AML-193 (cell line): ENCODE measurements at regions not wholly inside any gene's neighbourhood (a gene's known extent, or its start where the extent isn't known, plus 50 kb on each side); places are given as distances from the start of the nearest gene placed in this dataset.
"Not testable (repeated sequence)": the region's sequence is repeated elsewhere in the genome, so short reads cannot be mapped to it uniquely, and the experiment has no call there.

Experiments
- DNase-seq, 2 experiments: peaks; one replicate each; lab custom pipeline; 2025; lab: John Stamatoyannopoulos, UW

- DNase-seq: no peak
Observed at GRCh38 chr5:116959843-116960242, 385.2 kb upstream of the SEMA6A start.

- no peak for DNase-seq
Observed at GRCh38 chr5:116953251-116953930, 378.8 kb upstream of the SEMA6A start.

DNA sequence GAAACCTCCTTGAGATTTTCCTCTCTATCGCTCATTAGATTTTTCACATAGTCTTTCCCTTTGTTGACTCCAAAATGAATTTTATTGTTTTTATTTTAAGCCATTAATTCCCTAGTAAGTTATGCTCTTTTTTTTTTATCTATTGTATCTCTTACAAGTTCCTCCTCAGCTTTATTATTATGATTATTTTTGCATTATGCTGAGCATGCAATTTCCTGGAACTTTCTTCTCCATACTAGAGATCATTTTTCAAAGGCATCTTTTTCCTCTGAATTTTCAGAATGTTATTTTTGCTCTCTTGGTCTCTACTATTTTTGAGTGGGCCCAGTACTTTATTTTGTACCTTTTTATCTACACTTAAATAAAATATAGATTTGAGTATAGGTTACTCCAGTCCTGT is 376.6 kb upstream of the SEMA6A start:
- DNase-seq: no peak

DNA sequence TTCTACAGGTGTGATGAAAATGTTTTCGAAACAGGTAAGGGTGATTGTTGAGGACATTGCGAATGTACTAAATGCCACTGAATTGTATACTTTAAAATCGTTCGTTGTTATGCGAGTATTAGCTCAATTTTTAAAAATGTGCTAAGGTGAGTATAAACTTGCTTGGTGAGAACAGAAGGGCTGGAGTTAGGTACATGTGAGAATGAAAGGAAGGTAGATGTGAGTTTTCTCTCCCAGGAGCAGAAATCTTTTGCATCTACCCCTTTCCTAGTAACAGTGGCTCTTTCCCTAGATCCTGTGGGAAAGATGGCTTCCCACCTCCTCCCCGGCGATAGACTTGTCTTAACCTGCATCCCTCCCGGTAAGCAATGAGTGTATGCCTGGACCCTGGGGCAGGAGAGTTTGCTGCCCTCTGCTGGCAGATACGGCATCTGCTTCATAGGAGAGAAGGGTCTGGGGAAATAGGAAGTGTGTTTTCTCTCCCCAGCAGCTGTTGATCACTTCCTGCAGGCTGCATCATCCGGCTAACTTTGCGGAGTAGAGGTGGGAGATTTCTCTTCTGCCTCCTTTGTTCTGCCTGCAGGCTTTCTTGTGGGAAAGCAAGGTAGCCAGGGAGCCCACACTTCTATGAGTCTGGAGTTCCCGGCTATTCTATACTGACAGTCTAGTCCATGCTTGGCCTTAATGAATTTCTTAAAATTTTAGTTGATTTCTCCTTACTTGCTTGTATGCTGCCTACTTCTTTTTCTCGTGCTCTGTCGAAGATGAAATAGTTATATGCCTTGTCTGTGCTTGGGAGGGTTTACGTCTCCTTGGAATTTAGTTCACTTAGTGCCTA is 373.3 kb upstream of the SEMA6A start:
- peak; percentile 57 to 61 for DNase-seq

- not testable (repeated sequence) for DNase-seq
Observed at GRCh38 chr5:116945613-116946382, 371.2 kb upstream of the SEMA6A start.

- no peak for DNase-seq
Observed at GRCh38 chr5:116944183-116944582, 369.6 kb upstream of the SEMA6A start.

DNA sequence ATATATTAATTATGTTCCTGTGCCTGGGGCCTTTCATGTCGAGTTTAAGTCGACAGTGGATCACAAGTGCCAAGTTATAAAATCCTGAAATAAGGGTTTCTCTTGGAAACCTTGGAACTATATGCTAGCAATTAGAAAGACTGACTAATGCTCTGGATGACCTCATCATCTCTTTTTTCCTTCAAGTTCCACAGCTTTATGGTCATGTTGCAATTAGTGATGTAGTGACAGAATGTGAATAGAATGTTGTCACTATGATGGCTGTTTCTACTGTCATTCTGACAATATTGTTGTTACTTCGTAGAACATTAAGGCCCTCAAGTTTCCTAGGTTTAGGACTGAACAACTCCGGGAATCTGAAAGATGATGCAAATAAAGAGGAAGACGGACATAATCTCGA is 368.0 kb upstream of the SEMA6A start:
- no peak for DNase-seq

DNA sequence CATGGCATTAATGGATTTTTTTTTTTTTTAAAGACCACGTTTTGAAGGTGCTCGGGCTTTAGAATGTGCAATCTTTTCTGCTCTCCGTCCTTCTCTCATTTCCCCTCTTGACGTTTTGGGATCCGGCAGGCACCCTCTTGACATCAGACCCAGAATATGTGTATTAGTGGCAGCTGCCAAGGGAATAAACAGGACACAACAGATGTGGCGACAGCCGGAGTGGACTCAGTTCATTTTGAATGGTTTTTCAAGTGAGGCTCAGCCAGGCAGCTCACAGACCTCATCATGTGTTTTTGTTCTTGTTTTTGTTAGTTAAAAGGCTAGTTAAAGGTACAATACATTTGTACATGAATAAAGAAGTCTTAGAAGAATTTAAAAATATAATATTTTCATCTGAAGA is 365.0 kb upstream of the SEMA6A start:
- DNase-seq: no peak

- DNase-seq: no peak
Observed at GRCh38 chr5:116938488-116938887, 363.9 kb upstream of the SEMA6A start.

DNA sequence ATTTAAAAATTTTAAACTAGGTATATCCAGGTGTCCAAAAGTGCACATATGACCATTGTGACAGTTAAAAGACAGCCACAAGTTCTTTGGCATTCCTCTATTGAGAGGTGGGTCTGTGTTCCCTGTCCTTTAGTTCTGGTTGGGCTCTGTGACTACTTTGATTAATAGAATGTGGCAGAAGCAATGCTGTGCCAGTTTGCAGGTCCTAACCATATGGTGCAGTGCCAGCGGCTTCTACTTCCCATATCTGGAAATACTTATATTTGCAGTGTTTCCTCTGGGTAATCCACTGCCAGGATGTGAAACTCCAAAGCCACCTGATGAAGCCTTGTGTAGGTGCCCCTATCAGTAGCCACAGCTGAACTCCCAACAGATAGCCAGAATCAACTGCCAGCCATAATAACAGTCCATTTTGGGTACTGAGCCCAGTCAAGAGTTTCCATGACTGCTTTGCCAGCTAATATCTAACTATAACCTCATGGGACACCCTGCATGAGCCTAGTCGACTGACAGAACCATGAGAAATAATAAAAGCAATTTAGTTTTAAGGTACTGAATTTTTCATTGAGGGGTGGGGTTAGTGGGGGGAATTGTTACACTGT is 361.0 kb upstream of the SEMA6A start:
- DNase-seq: no peak

GRCh38 chr5:116930616-116931015 is 356.0 kb upstream of the SEMA6A start:
- no peak for DNase-seq

DNA sequence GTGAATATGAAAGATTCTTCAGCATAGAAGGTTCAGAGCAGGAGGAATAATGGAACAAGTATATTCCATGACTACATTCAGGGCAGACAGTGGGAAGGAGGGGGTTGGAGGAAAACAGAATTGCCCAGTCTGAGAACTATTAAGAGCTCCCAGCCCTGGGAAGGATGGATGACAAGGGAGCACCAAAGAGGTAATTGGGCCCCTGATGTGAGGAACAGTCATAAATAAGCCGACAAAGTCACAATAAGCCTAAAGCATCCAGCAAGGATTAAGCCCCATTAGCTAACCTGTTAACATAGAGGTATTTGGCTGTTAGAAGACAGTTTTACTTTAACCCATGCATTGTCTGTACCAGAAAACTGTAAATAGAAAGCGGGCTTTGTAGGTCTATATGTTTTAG is 348.7 kb upstream of the SEMA6A start:
- no peak for DNase-seq

- no peak for DNase-seq
Observed at GRCh38 chr5:116922532-116922931, 347.9 kb upstream of the SEMA6A start.

- DNase-seq: no peak
Observed at GRCh38 chr5:116914869-116915504, 340.4 kb upstream of the SEMA6A start.

DNA sequence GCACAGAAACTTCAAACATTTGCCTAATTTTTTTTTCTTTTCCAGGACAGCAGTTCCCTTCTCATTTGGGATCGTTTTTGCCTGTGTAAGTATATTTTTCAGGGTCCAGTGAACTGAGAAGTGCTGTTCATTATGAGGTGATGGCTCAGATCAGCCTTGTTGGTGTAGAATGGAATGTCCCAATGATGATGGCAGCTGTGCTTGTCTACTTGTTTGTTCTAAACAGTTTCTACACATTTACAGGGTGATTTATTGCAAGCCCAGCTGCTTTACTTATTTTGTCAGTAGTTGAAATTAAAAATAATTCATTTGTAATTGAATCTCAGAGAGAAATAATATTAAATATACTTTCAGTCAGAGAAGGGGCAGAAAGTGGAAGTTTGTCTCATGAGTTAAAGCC is 337.6 kb upstream of the SEMA6A start:
- no peak for DNase-seq

DNA sequence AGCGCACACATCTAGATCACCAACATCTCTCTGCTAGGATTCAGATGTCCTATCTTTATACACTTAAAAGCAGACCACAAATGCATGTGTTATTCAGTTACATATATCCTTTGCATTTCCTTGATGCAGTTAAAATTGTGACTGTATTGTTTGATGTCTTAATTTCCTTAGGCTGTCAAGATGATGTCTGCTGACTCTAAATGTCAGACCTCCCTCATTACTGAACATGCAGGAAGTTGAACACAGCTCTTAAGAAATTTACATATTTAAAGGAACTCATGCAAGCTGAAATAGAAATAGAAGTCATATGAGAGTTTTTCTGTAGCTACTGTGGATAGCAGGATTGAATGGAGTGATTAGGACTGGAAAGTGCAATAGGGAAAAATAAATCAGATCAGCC is 336.5 kb upstream of the SEMA6A start:
- DNase-seq: no peak

DNA sequence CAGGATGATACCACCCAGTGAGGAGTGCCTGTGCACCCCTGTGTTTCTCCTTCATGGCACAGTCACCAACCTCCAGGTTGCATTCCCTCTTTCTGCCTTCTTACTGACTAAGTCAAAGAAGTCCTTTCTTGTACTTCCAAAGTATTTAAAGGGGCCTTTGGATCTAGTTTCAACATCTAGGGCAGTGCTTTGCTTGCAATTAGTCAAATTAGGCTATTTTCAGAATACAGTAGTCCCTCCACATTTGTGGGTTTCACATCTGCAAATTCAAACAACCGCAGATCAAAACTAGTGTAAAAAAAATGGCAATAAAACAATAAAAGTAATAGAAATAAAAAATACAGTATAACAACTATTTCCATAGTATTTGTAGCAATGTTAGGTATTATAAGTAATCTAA is 333.9 kb upstream of the SEMA6A start:
- DNase-seq: no peak

DNA sequence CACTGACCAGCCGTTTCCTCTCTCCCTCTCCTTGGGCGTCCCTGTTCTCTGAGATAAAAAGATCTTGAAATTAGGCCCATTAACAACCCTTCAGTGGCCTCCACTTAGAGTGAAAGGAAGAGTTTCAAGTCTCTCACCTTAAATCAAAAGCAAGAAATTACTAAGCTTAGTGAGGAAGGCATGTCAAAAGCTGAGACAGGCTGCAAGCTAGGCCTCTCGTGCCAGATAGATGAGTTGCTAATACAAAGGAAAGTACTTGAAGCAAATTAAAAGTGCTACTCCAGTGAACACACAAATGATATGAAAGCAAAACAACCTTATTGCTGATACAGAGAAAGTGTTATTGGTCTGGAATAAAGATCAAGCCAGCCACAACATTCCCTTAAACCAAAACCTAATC is 331.3 kb upstream of the SEMA6A start:
- no peak for DNase-seq

DNA sequence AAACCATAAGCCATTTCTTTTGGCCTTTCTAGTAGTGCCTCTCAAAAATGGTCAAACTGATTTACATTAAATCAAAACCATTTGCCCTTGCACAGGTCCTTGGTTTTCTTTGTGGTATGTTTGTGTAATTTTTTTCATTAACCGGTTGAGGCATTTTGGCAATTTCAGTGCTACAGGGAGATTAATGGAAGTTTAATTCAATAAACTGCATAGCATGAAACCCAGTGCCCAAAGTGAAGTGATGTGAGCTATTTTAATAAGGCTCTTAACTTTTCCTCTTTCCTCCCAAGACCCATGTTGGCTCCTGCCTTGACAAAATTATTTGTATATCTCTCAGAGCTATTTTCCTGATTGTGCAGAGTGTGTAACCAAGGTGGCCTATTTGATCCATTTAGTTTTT is 326.2 kb upstream of the SEMA6A start:
- DNase-seq: no peak

- no peak for DNase-seq
Observed at GRCh38 chr5:116898917-116899316, 324.3 kb upstream of the SEMA6A start.

GRCh38 chr5:116897291-116897690 is 322.7 kb upstream of the SEMA6A start:
- no peak for DNase-seq

GRCh38 chr5:116896001-116896400 is 321.4 kb upstream of the SEMA6A start:
- DNase-seq: no peak
